ENCODE measurements at regions not wholly inside any gene's neighbourhood (a gene's known extent, or its start where the extent isn't known, plus 50 kb on each side); places are given as distances from the start of the nearest gene placed in this dataset.

DNA sequence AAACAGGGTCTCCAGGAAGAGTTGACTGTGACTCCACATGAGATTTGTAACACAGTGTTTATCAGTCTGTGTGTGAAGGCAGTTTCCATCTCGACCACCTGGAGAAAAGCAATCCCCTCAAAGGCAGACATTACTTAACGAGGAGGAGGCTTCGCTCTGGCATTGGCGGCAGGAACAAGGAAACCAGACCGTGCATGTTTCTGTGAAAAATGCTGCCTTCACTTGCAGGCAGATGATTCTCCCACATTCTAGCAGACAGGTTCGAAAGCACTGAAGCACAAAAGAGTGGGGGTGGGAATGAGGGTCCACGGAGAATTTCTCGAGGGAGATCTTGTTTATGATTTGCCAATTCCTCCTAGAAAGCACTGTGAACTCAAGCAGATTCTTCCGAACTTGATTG, 414.0 kb downstream of the SLC4A3 start:
- no peak overlapping the region for H3K27ac ChIP-seq (ENCODE audit: low read length, poor library complexity, severe bottlenecking)
- H2BK15ac ChIP-seq (ENCODE audit: low read depth, poor library complexity, severe bottlenecking) = no peak overlapping the region
- H3K23ac ChIP-seq (ENCODE audit: low read length in 2 of 2) = no peak overlapping the region
- H3K4me1 ChIP-seq (ENCODE audit: control insufficient read depth, insufficient read depth, low read depth, low read length) = peaks cover 2% of the 10 kb centered on the region
- no peak overlapping the region for H4K8ac ChIP-seq (ENCODE audit: low read length)
- no peak overlapping the region for H3K14ac ChIP-seq (ENCODE audit: low read length in 2 of 2)
- no peak overlapping the region for H2AFZ ChIP-seq (ENCODE audit: low read depth, low read length)
- peak overlapping the region; percentile 3 for H2AK5ac ChIP-seq (ENCODE audit: low read length, severe bottlenecking)
- H3K18ac ChIP-seq (ENCODE audit: low read depth in 1 of 2, low read length in 2 of 2) = peak overlapping the region in 1 of 2 experiments; percentile 18
- H3K79me1 ChIP-seq (replicated peaks; ENCODE audit: low read length, poor library complexity, severe bottlenecking) = no peaks in the 10 kb centered on the region
- H3K36me3 ChIP-seq (ENCODE audit: control insufficient read depth in 1 of 2, insufficient read depth in 2 of 2, low read depth in 1 of 2, low read length in 2 of 2) = no peaks in the 10 kb centered on the region
- no peak overlapping the region for H2BK120ac ChIP-seq (ENCODE audit: low read depth, low read length)
- no peaks in the 10 kb centered on the region for H3K9me3 ChIP-seq (ENCODE audit: control insufficient read depth, low read length)
- H3K9ac ChIP-seq (ENCODE audit: low read length) = no peak overlapping the region
- H4K91ac ChIP-seq (ENCODE audit: low read length) = no peak overlapping the region
- no peak for DNase-seq
- WGBS = 79% methylated on average over 9 of the region's 9 CpGs
- H3K4me2 ChIP-seq (ENCODE audit: low read length, poor library complexity, severe bottlenecking) = no peak overlapping the region
- no peak overlapping the region for H3K4ac ChIP-seq (ENCODE audit: low read depth in 1 of 2, low read length in 2 of 2)
- no peak overlapping the region for H2BK5ac ChIP-seq (ENCODE audit: low read depth, low read length, poor library complexity, severe bottlenecking)
- H3K27me3 ChIP-seq (ENCODE audit: control insufficient read depth in 1 of 2, insufficient read depth in 1 of 2, low read length in 2 of 2) = no peaks in the 10 kb centered on the region
- H2BK12ac ChIP-seq (ENCODE audit: low read length in 2 of 2) = no peak overlapping the region
- H3K4me3 ChIP-seq (ENCODE audit: insufficient read depth in 1 of 2, low read depth in 1 of 2, low read length in 2 of 2) = no peak overlapping the region

DNA sequence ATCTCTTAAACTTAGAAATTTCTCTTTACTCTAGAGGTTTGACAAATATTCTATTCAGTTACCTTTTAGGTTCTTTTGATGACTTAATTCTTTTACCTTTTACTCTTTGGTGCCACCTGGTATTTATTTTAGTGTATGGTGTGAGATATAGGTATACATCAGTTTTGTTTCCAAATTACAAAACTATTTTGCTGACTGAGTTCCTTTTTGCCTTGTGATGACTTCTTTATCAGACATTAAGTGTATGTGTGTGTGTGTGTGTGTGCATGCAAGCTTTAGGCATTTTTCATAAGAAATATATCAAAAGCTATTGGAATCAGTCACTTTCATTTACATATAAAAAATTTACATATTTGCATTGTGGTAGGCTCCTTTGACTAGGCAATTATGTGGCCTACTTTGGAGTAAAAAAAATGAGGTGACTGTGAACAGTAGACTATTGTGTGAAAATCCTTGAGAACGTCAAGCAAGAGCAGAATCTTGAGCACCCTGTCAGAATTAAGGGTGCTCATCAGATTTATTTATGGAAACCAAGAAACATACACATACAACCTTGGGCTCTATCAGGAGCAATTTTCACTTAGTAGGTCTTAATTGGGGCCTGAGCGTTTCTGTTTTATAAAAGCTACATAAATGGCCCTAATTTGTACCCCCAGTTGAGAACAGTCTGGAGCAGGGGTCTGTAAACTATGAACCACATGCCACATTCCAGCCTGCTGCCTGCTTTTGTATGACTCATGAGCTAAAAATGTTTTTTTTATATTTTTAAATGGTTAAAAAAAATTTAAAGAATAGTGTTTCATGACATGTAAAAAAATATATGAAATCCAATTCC, 415.9 kb downstream of the SLC4A3 start:
- Histone ChIP-seq H2BK15ac (ENCODE audit: low read depth, poor library complexity, severe bottlenecking) (no peak overlapping the region), H3K27ac (ENCODE audit: low read length, poor library complexity, severe bottlenecking) (peak overlapping the region; percentile 86), H4K91ac (ENCODE audit: low read length) (no peak overlapping the region), H2BK5ac (ENCODE audit: low read depth, low read length, poor library complexity, severe bottlenecking) (no peak overlapping the region), H2BK12ac (ENCODE audit: low read length in 2 of 2) (no peak overlapping the region), H3K4ac (ENCODE audit: low read depth in 1 of 2, low read length in 2 of 2) (no peak overlapping the region), H3K23ac (ENCODE audit: low read length in 2 of 2) (no peak overlapping the region), H2AFZ (ENCODE audit: low read depth, low read length) (no peak overlapping the region), H4K8ac (ENCODE audit: low read length) (no peak overlapping the region), H3K36me3 (ENCODE audit: control insufficient read depth in 1 of 2, insufficient read depth in 2 of 2, low read depth in 1 of 2, low read length in 2 of 2) (no peaks in the 10 kb centered on the region), H2AK5ac (ENCODE audit: low read length, severe bottlenecking) (no peak overlapping the region), H2BK120ac (ENCODE audit: low read depth, low read length) (no peak overlapping the region), H3K4me1 (ENCODE audit: control insufficient read depth, insufficient read depth, low read depth, low read length) (peaks cover 2% of the 10 kb centered on the region), H3K4me3 (ENCODE audit: insufficient read depth in 1 of 2, low read depth in 1 of 2, low read length in 2 of 2) (no peak overlapping the region), H3K9me3 (ENCODE audit: control insufficient read depth, low read length) (no peaks in the 10 kb centered on the region), H3K9ac (ENCODE audit: low read length) (no peak overlapping the region), H3K18ac (ENCODE audit: low read depth in 1 of 2, low read length in 2 of 2) (no peak overlapping the region), H3K4me2 (ENCODE audit: low read length, poor library complexity, severe bottlenecking) (no peak overlapping the region), H3K79me1 (replicated peaks; ENCODE audit: low read length, poor library complexity, severe bottlenecking) (no peaks in the 10 kb centered on the region), H3K14ac (ENCODE audit: low read length in 2 of 2) (no peak overlapping the region), H3K27me3 (ENCODE audit: control insufficient read depth in 1 of 2, insufficient read depth in 1 of 2, low read length in 2 of 2) (no peaks in the 10 kb centered on the region)
- peak; percentile 4 for DNase-seq
- 0% methylated on average over 1 of the region's 2 CpGs for WGBS

DNA sequence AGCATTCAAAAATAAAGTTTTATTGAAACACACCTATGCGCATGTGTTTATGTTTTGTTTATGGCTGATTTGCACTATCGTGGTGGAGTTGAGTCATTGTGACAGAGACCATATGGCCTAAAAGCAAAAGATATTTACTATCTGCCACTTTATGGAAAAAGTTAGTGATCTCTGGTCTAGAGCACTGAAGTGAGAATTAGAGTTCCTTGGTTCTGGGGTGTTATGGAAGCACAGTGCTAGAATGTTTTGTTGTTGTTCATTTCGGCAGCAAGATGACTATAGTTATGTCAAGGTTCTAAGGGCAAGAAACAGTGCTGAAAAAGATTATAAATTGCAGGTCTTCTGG, 416.5 kb downstream of the SLC4A3 start:
- Histone ChIP-seq H3K9me3 (ENCODE audit: control insufficient read depth, low read length) (no peaks in the 10 kb centered on the region), H3K4me3 (ENCODE audit: insufficient read depth in 1 of 2, low read depth in 1 of 2, low read length in 2 of 2) (no peak overlapping the region), H2AK5ac (ENCODE audit: low read length, severe bottlenecking) (no peak overlapping the region), H2BK12ac (ENCODE audit: low read length in 2 of 2) (no peak overlapping the region), H4K91ac (ENCODE audit: low read length) (no peak overlapping the region), H3K36me3 (ENCODE audit: control insufficient read depth in 1 of 2, insufficient read depth in 2 of 2, low read depth in 1 of 2, low read length in 2 of 2) (no peaks in the 10 kb centered on the region), H3K27me3 (ENCODE audit: control insufficient read depth in 1 of 2, insufficient read depth in 1 of 2, low read length in 2 of 2) (no peaks in the 10 kb centered on the region), H3K4me1 (ENCODE audit: control insufficient read depth, insufficient read depth, low read depth, low read length) (peaks cover 2% of the 10 kb centered on the region), H4K8ac (ENCODE audit: low read length) (no peak overlapping the region), H3K79me1 (replicated peaks; ENCODE audit: low read length, poor library complexity, severe bottlenecking) (no peaks in the 10 kb centered on the region), H3K27ac (ENCODE audit: low read length, poor library complexity, severe bottlenecking) (peak overlapping the region; percentile 73), H3K9ac (ENCODE audit: low read length) (no peak overlapping the region), H3K4ac (ENCODE audit: low read depth in 1 of 2, low read length in 2 of 2) (no peak overlapping the region), H2BK120ac (ENCODE audit: low read depth, low read length) (no peak overlapping the region), H3K18ac (ENCODE audit: low read depth in 1 of 2, low read length in 2 of 2) (no peak overlapping the region), H3K4me2 (ENCODE audit: low read length, poor library complexity, severe bottlenecking) (no peak overlapping the region), H3K23ac (ENCODE audit: low read length in 2 of 2) (no peak overlapping the region), H3K14ac (ENCODE audit: low read length in 2 of 2) (no peak overlapping the region), H2AFZ (ENCODE audit: low read depth, low read length) (no peak overlapping the region), H2BK15ac (ENCODE audit: low read depth, poor library complexity, severe bottlenecking) (no peak overlapping the region), H2BK5ac (ENCODE audit: low read depth, low read length, poor library complexity, severe bottlenecking) (no peak overlapping the region)
- 10% methylated on average over 3 of the region's 3 CpGs for WGBS
- peak; percentile 78 for DNase-seq

DNA sequence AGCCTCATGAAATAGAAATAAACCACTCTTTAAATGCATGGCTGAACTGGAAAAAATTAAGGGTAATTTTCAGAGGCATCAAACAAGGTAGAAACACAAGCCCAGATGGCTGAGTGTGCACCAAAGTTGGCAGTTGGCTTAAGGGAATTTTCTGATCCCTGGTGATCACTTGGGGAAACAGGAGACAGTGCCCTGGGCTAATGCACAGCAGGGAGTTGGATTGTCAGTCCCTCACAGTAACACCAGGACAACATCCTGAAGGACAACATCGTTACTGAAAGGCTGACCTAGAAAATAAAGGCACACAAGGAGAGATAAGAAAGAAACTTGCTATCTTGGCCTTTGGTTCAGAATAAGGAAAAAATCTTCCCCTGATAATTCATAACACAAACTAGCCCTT, 417.0 kb downstream of the SLC4A3 start:
- no CpG with 5 or more reads among the region's 1 CpG for WGBS
- H3K4me2 ChIP-seq (ENCODE audit: low read length, poor library complexity, severe bottlenecking) = no peak overlapping the region
- H4K91ac ChIP-seq (ENCODE audit: low read length) = no peak overlapping the region
- no peak overlapping the region for H3K18ac ChIP-seq (ENCODE audit: low read depth in 1 of 2, low read length in 2 of 2)
- no peak overlapping the region for H4K8ac ChIP-seq (ENCODE audit: low read length)
- no peak overlapping the region for H2BK5ac ChIP-seq (ENCODE audit: low read depth, low read length, poor library complexity, severe bottlenecking)
- no peak overlapping the region for H3K14ac ChIP-seq (ENCODE audit: low read length in 2 of 2)
- H2BK15ac ChIP-seq (ENCODE audit: low read depth, poor library complexity, severe bottlenecking) = no peak overlapping the region
- no peaks in the 10 kb centered on the region for H3K79me1 ChIP-seq (replicated peaks; ENCODE audit: low read length, poor library complexity, severe bottlenecking)
- no peak overlapping the region for H2BK120ac ChIP-seq (ENCODE audit: low read depth, low read length)
- no peaks in the 10 kb centered on the region for H3K9me3 ChIP-seq (ENCODE audit: control insufficient read depth, low read length)
- H3K27me3 ChIP-seq (ENCODE audit: control insufficient read depth in 1 of 2, insufficient read depth in 1 of 2, low read length in 2 of 2) = no peaks in the 10 kb centered on the region
- no peak overlapping the region for H3K9ac ChIP-seq (ENCODE audit: low read length)
- H3K23ac ChIP-seq (ENCODE audit: low read length in 2 of 2) = no peak overlapping the region
- H3K4ac ChIP-seq (ENCODE audit: low read depth in 1 of 2, low read length in 2 of 2) = no peak overlapping the region
- H3K27ac ChIP-seq (ENCODE audit: low read length, poor library complexity, severe bottlenecking) = peak overlapping the region; percentile 73
- H2BK12ac ChIP-seq (ENCODE audit: low read length in 2 of 2) = peak overlapping the region in 1 of 2 experiments; percentile 37
- H2AK5ac ChIP-seq (ENCODE audit: low read length, severe bottlenecking) = peak overlapping the region; percentile 29
- no peak overlapping the region for H3K4me3 ChIP-seq (ENCODE audit: insufficient read depth in 1 of 2, low read depth in 1 of 2, low read length in 2 of 2)
- DNase-seq = no peak
- peaks cover 2% of the 10 kb centered on the region for H3K4me1 ChIP-seq (ENCODE audit: control insufficient read depth, insufficient read depth, low read depth, low read length)
- H2AFZ ChIP-seq (ENCODE audit: low read depth, low read length) = no peak overlapping the region
- H3K36me3 ChIP-seq (ENCODE audit: control insufficient read depth in 1 of 2, insufficient read depth in 2 of 2, low read depth in 1 of 2, low read length in 2 of 2) = no peaks in the 10 kb centered on the region

Data from mesenchymal stem cell (in vitro differentiated cells and primary cell).